NCI-H1417 treated with DMSO at 0.1 percent for 48 hours (cell line): ENCODE measurements at regions not wholly inside any gene's neighbourhood (a gene's known extent, or its start where the extent isn't known, plus 50 kb on each side); places are given as distances from the start of the nearest gene placed in this dataset.
"Not testable (repeated sequence)": the region's sequence is repeated elsewhere in the genome, so short reads cannot be mapped to it uniquely, and the experiment has no call there.

Experiments used
- DNase-seq: peaks from one replicate; lab custom pipeline; 2025; lab: John Stamatoyannopoulos, UW

DNA sequence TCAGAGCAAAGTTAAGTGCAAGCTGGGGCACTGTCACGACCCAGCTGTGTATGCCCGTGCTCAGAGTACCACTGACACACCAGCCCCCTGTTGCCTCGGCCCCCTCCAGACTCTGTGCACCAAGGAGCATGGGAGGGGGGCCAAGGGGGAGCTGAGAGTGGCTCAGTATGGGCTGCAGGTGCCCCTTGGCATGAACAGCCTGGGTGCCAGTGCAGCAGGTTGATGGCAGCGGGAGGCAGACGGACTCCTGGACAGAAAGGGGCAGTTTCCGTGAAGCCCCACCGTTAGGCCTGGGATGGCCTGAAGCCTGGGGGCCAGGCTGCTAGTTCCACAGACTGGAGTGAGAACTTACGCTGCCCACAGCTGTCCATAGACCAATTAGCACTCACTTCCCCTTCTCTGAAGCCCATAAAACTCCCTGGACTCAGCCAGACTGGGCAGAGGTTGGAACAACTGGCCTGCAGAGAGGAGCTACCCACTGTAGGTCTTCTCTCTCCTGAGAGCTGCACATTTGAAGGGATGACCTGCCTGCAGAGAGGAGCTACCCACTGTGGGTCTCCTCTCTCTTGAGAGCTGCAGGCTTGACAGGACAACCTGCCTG lies 182.8 kb downstream of the DEPDC1B start:
- DNase-seq: no peak

DNA sequence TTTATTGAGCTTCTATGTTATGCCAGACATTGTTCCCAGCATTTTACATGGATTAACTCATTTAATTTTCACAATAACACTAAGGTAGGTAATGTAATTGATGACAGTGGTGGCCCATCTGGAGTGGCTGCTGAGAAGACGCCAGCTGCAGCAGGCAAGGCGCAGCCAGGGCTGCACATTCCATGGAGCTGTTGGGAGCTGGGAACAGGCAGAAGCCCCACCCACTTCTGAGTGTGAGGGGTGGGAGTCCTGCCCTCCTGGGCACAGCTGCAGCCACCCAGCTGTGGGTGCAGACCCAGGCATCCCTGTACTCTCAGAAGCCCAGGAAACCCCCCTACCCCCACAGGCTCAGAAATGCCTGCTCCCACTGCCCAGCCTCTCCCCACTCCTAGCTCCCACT lies 183.3 kb downstream of the DEPDC1B start:
- DNase-seq: no peak

DNA sequence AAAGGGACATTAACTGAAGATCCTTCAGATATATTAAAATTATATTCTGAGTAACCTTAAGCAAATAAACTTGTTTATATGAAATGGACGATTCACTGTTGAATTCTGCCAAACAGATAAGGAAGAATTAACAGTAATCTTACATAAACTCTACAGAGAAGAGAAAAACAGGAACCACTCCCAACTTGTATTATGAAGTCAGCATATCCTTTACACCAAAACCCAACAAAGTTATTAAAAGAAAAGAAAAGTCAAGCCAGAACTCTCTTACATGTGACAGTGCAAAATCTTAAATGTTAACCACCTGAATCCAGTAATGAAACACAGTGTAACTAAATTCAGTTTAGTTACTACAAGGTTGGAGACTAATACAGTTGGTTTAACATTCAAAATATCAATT lies 185.8 kb downstream of the DEPDC1B start:
- no peak for DNase-seq

DNA sequence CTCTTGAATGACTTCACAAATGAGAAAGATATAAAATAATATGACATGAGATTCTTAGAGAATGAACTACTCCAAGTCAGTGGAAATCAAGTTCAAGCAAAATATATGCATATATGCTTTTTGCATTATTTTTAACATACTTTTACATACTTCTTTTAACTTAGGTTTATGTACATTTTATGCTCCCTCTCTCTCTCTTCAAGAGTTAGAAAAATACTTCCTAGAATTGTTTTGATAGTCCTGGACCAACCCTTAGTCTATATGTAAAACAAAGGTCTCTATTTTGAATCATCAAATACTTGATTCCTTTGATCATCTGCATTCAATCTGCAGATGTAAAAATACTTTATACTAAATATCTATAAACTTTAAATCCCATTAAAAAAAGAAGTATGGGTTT lies 187.8 kb downstream of the DEPDC1B start:
- no peak for DNase-seq

DNA sequence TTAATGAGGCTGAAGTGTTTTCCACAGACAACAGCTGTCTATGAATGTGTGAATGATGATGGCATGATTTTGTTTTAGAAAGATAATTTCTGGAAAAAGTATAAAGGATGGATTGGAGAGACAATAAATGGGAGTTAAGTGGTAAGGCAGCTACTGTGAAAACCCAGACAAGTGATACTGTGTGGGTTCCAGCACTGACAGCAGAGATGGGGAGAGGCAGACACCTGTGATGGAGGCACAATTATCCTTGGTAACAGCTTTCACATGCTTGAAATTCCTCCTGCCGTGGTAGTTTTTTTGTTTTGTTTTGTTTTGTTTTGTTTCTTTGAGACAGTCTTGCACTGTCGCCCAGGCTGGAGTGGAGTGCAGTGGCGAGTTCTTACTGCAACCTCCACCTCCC lies 189.3 kb downstream of the DEPDC1B start:
- no peak for DNase-seq

DNA sequence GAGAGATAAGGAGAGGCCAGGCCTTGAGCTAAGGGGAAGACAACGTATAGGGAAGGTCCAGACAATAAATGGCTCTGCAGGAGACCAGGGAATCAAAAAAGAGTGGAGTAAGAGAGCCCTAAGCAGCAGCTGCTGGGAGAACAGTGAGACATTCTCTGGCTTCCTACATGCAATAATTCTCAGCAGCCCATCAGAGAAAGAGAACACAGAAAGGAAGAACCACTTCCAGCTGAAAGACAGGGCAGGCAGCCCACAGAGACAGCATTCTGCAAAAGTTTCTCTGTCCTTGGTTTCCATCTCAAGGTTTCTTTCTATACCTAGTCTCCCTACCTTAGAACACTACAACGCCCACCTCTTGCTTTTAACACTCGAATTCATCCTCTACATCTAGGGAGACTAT lies 189.9 kb downstream of the DEPDC1B start:
- DNase-seq: no peak

DNA sequence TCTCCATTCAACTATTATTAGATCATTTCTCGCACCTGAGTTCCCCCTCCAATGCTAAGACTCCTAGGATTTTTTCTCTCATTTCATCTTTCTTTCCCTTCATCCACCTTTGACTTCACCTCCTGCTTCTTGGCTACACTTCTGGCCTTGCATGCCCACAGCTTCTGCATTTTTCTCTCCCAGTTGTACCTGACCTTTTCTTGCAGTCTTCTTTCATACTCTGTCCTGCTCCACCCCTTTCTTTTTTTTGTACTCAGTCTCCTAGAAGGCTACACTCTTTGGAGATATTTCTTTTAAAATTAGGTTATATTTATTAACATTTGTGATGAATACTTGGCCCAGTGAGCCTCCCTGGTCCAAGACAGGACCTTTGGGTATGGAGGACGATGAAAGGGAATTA lies 190.4 kb downstream of the DEPDC1B start:
- no peak for DNase-seq

DNA sequence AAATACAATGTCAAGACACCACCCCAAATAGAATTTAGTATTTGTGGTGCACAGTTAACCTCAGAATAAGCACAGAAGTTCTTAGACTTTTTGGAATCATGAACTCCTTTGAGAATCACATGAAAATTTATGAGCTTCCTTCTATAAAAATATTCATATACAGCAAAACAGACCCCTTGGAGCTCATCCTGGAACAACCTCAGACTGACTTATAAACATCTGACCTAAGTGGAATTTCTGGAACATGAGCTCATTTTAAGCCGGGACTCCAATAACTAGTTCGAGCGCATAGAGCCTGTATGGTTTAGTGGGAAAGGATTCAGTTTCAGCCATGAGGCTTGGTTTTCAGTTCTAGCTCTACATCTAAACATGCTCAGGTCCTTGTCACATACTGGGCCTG lies 192.3 kb downstream of the DEPDC1B start:
- DNase-seq: no peak

DNA sequence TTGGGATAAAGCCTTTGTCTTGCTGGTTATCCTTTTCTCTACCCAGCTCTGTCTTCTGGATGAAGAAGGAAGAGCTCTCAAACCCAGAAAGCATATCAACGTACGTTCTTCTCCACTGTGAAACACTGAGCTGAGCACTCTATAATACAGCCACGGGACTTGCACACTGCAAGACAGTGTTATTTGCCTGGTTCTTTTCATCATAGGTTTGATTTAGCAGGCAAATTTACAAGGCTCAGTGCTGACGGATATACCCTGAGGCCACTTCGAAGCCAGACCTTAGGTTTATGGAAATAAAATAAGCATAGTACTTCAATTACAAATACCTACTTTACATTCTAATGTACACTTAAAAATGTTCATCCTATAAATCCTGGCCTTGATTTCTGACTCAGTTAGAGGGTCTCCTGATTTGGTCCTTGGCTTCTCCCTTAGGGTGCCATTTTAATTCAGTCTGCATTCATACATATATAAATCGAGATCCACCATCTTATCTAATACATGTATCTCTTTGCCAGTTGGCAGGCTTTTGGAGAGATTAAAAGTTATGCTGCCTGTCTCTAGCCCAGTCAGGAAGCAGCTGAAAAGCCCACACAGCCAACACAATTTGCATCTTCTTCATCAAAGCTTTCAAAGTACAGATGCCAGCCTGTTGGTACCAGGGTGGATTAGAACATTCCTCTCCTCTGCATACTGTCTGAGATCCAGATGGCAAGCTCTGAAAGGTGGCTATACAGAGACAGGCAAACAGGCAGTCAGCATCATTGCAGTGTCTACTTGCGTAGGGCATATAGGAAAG lies 194.4 kb downstream of the DEPDC1B start:
- DNase-seq: no peak

DNA sequence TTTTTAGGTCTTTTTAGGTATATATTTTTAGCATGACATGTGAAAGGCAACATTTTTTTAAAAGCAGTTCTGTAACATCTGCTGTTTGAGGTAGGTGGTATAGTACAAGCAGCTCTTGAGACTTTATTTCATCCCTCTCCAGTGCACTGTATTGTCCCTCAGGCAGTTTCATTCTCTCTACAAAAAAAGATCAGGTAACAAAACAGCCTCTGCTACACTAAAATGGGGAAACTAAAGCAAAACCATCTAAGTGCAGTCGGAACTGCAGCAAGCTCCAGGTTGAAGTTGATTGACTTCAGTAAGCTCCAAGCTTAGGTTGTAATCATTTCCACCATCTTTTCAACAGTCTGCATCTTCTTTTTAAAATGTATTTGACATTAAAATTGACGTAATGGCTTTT lies 195.6 kb downstream of the DEPDC1B start:
- DNase-seq: no peak

DNA sequence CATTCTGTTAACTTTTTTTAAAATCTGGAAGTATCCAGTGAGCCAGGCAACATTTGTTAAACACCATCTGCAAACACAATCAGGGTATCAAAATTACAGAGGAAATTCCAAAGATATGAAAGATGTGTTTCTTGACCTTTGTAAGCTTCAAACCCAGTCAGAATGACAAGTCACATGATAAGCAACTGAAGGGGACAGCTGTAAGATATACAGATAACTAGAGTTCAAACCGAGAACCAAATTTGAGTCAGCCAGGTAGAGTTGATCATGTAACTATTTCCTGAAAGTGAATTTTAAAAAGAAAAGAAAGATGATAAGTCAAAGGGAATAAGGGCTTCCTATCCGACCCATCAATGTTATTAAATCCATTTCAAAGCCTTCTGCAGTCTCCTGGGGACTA lies 196.2 kb downstream of the DEPDC1B start:
- no peak for DNase-seq

DNA sequence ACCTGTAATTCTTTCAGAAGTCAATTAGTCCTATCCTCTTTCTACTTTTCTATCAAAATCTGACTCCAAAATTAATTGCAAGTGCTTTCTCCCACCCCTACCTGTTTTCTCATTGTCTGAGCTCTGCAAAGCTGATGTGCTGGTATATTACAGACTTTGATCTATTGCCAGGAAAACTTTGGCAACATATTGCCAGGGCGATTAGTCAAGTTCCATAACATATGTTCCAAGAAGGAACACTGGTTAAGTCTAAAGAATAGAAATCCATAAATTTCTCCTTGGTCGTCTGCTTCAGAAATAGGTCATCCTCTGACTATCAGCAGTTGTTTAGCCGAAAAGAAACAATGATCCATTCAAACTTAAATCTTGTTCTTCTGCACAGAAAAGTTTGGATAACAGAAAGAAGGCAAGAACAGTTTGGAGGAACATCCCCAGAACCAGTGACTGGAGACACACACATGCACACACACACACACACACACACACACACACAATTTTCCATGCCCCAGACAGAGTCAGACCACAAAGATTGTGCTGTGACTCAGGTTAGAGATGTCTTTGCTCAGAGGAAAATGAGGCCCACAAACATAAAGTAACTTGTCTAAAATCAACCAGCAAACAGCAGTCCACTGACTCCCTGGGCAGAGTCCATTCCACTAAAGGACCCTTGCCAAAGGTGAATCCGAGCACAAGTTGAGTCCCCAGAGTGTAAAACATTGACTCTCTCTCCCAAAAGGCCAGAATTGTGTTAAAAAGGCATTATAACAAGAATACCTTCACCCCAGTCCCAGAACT lies 202.1 kb downstream of the DEPDC1B start:
- DNase-seq: no peak

DNA sequence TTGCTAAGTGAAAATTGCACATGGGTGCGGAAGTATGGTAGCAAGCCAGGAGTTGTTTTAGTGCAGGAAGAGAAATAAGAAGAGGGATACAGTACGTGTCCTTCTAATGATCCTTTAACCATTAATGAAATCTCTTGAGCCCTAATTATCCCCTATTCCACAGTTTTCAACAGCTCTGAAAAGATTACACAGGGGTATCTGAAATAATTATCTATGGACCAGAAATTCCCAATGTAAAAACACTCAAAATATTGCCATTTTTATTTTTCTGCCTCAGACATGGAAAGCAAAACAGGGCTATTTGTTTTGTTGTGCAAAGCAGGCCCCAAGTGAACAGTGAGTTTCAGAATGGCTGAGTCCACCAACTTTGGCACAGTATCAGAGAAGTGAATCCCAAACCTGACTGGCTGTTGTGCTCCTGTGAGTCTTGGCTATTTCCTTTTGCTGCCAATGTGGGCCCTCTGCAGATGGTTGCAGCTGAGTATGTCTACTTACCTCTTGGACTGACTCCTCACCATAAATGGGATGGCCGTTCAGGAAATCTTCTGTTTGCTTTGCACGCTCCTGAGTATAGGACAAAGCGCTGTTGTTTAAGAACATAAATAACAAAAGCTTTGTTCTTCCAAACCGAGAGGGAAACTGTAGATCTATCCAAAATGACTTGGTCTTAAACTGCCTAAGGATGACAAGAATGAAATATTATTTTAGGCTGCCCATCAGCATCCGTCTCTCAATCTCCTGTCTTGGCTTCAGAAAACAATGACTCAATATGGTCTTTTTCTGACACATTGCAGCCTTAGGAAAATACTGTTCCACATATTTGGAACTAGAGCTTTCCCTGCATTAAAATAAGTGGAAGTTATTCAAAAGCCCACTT lies 204.1 kb downstream of the DEPDC1B start:
- DNase-seq: no peak

DNA sequence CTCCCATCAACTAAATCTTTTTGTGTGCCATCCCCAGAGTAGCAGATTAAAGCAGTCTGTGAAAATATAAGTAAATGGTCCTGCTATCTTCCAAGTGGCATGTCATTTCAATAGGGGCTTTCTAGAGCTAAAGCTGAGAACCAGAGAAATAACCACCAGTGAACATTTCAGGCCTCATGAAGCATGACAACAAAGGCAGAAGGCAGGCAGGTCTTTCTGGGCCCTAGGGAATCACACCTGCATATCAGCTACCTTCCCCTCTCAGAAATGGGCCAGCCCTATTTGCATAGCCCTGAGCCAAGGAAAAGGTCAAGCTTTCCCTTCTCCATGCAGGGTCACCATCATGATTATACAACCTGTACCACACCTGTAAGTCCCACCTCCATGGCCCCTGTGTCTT lies 205.3 kb downstream of the DEPDC1B start:
- no peak for DNase-seq

DNA sequence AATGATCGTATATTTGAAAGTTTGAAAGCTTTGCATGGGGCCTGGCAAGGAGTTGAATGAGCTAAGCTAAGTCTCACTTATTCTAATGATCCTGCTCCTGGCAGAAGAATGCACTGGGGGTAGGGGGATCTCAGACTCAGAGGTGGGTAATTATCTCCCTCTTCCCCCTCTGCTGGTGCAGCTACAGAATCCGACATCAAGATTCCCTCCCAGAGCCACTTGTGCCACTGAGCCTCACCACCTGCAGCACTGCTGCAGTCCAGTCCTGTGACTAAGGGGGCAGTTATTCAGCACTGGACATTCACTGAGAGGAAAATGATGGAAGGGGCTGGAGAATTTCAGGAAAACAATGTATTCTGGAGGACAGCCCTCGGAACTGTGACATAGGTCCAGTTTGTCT lies 205.8 kb downstream of the DEPDC1B start:
- no peak for DNase-seq

DNA sequence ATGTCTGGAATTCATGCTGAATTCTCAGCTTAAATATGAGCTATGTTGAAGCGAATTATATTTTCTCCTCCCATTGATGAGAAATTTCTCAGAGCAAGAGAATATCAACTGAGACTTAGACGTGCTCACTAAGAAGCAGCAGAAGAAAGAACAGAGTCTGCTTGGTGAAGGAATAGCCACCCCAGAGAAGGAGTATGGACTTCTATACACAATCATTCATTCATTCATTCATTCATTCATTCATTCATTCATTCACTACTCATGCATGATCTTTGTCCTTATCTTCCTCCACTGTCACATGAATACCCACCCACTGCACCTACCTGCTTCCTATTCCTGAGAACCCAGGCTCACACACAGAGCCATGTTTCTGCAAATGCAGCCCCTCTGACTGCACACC lies 206.6 kb downstream of the DEPDC1B start:
- DNase-seq: no peak

DNA sequence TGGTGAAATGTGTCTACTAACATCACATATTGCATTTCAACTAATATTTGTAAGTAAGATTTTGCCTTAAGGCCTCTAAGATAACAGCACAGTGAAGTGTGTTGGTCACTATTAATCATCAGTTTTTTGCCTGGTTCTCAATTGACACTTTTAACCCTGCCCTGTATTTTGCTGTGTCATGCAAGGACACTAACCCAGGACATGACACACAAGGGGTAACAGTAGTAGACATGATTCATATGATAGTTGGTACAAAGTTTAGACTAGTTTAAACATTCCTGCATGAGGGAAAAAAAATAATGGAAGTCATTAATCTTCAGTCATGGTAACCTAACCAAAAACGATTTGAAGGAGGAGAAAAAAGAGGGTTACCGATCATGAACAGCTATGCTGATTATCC lies 207.0 kb downstream of the DEPDC1B start:
- DNase-seq: no peak

DNA sequence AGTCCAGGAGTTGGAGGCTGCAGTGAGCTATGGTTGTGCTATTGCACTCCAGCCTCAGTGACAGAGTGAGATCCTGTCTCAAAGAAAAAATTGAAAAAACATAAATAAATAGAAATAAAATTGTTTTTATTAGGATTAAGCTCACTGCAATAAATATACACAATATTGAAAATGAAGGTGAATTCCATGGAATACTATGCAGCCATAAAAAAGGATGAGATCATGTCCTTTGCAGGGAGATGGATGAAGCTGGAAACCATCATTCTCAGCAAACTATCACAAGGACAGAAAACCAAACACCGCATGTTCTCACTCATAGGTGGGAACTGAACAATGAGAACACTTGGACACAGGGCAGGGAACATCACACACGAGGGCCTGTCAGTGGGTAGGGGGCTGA lies 207.6 kb downstream of the DEPDC1B start:
- DNase-seq: not testable (repeated sequence)

DNA sequence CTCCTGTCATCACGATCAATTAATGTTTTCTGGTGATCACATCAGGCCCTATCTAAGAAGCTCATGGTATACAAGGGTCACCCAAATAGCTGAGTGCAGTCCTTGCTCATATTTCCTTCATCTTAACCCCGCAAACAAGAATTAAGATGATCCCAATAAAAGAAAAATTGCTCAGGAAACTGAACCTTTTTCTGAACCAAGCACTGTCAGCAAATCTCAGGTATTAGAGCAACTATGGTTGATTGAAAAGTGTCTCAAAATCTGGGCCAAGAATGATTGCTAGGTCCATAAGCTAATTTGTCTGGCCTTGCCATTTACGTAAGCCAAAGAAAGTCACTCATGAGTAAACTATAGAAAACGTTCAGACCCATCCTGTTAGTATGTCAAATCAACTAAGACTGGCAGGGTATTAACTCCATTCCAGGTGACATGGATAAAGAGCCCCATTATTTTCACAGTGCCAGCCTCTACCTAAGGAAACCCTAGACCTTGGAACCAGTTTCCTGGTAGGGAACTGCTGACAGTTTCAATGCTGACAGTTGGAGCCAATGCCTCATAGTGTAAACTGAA lies 209.3 kb downstream of the DEPDC1B start:
- no peak for DNase-seq

DNA sequence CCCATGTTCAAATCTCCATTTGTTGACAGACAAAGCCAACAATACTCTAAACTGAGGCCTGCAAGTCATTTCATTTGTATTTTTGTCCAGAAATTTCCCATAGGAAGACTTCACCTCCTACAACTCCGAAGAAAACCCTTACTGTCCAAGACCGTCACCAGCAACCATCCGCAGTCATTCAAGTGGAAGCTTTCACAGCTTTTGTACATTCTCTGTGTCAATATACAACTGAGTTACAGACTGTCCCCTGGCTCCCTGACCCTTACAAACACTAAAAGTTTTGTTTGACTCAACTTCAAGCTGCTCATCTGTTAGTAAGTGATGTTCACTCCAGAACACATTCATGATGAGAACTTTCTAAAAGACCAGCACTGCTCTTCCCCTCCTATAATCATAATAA lies 210.1 kb downstream of the DEPDC1B start:
- no peak for DNase-seq

DNA sequence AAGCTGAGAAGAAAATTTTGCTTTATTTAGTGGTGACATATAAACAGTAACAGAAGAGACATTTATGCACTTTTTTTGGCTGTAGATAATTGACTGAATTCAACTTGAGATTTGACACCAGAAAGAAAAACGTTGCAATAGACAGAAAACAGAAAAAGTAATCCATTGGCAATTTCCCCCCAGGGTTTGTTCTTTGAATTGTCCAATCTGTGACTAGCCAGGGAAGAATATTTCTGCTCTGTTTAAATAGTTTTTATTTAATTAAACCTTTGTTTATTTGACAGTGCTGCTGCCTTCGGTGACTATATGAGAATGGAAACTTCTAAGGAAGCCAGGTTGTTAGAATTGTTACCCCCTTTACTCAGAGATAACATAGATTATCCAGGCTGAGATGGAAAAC lies 210.6 kb downstream of the DEPDC1B start:
- no peak for DNase-seq
